Activated CD4-positive, alpha-beta T cell treated with anti-CD3 and anti-CD28 coated beads for 36 hours (primary cell): ENCODE measurements at regions not wholly inside any gene's neighbourhood (a gene's known extent, or its start where the extent isn't known, plus 50 kb on each side); places are given as distances from the start of the nearest gene placed in this dataset.

ENCODE experiments used
- ATAC-seq: fragments of 200-7000 bp; cut with Tn5 transposase; one replicate; pipeline ENCODE4 v1.10.0; 2021; ENCODE audit warnings: mild to moderate bottlenecking, moderate library complexity
- CTCF ChIA-PET: fragments of 350-600 bp; sonication (Branson Sonifier 250); formaldehyde crosslinking; loops from one replicate; lab custom pipeline; 2021; ENCODE audit warnings: antibody characterized with exemption; lab: Charles Lee
- POLR2A ChIA-PET: fragments of 350-600 bp; sonication (Branson Sonifier 250); formaldehyde crosslinking; loops from one replicate; lab custom pipeline; 2021; ENCODE audit warnings: antibody characterized with exemption, inconsistent platforms; lab: Charles Lee
- DNase-seq: peaks from one replicate; pipeline ENCODE4 v3.0.0-alpha.2; 2020
- H3K27ac Mint-ChIP-seq: one replicate; pipeline ENCODE4 v1.8.0; 2021; ENCODE audit warnings: mixed read lengths
- H3K27me3 Mint-ChIP-seq: one replicate; pipeline ENCODE4 v1.8.0; 2021; ENCODE audit warnings: mixed read lengths
- H3K36me3 Mint-ChIP-seq: one replicate; pipeline ENCODE4 v1.8.0; 2021; ENCODE audit warnings: low read depth, mixed read lengths
- H3K4me1 Mint-ChIP-seq: one replicate; pipeline ENCODE4 v1.8.0; 2021; ENCODE audit warnings: mixed read lengths
- H3K4me3 Mint-ChIP-seq: one replicate; pipeline ENCODE4 v1.8.0; 2021; ENCODE audit warnings: mild to moderate bottlenecking, moderate library complexity, mixed read lengths
- H3K9me3 Mint-ChIP-seq: one replicate; pipeline ENCODE4 v1.8.0; 2021; ENCODE audit warnings: low read depth, mixed read lengths
- intact Hi-C, 2 experiments: fragments of 100-400 bp; cut with DNase I in 1 of 2; cut with micrococcal nuclease in 1 of 2; formaldehyde crosslinking; loops; one replicate each; pipeline versions ENCODE4 v1.14.2 to v1.15.1; 2022 to 2024; cut with DNase I, micrococcal nuclease

DNA sequence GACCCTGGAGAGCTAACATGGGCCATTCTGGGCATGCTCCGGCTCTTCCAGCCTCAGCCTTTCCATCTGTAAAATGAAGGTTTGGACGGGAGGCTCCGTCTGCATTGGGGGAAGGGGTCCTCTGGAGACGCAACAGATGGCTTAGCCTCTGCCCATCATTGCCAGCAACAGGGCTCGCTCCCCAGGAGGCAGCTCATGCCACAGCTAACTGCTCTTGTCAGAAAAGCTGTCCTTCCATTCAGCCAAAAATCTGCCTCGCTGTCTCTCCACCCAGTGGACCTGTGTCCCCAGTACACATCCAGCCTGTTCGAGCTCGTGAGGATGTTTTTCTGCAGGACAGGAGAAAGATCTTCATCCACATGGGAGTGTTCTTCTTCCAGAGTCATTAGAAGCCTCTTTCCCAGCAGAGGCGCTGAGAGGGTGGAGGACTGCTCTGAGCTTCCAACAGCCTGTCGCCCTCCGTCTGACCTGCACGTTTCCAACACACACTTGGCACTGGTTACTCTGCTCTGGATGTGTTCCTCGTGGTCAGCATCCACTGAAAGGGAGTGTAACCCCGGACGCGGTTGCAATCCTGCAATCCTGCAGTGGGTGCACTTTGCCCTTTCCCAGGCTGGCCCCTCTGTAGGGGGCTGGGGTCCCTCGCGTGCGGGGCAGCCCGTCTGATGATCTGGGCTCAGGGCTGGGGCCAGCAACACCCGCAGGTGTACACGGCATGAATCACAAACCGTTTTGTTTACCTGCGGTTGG, 1340.9 kb downstream of the TBC1D22A start:
- Mint-ChIP-seq H3K36me3 (no peaks in the 10 kb centered on the region), H3K4me1 (peaks cover 11% of the 10 kb centered on the region), H3K9me3 (peaks cover under 1% of the 10 kb centered on the region), H3K4me3 (no peak overlapping the region), H3K27me3 (peaks cover 12% of the 10 kb centered on the region), H3K27ac (no peak overlapping the region)
- DNase-seq (no peak), ATAC-seq (no peak)
- intact Hi-C loops: no loop called here
- ChIA-PET CTCF (interaction anchor here (0.6 kb wide), 1 partner anchor 1038 kb away, joined by 3 read pairs; no protein-coding TSS in a partner anchor), POLR2A (no interaction called here)

DNA sequence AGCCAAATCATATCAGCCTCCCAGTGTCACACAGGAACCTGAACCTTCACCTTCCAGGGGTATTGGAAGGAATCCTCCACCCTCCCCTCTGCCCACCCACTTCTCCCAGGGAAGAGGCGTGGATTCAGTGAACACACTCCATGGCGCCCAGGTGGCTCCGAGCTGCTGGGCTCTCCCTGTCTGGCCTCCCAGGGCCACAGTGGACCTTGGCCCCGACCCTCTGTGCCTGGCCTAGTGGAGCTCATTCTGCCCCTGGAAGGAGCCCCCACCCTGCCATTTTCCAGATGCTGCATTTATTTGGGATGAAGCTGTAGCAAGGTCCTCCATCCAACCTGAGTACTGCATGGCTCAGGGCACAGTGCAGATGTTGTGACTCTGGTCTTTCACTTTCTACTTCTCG, 1340.1 kb downstream of the TBC1D22A start:
- H3K4me1 Mint-ChIP-seq: peaks cover 18% of the 10 kb centered on the region
- no peak for ATAC-seq
- peaks cover 12% of the 10 kb centered on the region for H3K27me3 Mint-ChIP-seq
- no peaks in the 10 kb centered on the region for H3K36me3 Mint-ChIP-seq
- DNase-seq: no peak
- POLR2A ChIA-PET: no interaction called here
- intact Hi-C loops: no loop called here
- no peaks in the 10 kb centered on the region for H3K9me3 Mint-ChIP-seq
- no peak overlapping the region for H3K4me3 Mint-ChIP-seq
- no peak overlapping the region for H3K27ac Mint-ChIP-seq
- CTCF ChIA-PET: interaction anchor here (0.6 kb wide), 1 partner anchor 1038 kb away, joined by 3 read pairs; no protein-coding TSS in a partner anchor

DNA sequence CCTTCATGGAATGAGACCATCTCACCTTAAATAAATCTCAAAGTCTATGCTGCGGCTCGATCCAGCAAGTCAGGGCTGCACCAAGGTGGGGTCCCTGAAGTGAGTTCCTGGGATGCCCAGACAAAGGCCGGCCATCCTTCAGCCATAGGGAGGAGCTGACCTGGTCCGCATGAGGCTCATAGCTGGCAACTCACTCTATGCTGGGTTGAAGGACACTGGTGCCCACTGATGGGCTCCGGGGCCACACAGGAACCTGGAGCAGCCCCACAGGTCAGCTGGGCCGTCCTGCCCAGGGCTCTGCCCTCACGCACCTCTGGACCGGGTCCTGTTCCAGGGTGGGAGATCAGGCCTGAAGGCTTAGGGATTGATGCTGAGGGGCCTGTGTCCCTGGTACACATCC, 1339.3 kb downstream of the TBC1D22A start:
- DNase-seq: no peak
- no peaks in the 10 kb centered on the region for H3K36me3 Mint-ChIP-seq
- ATAC-seq: no peak
- intact Hi-C loops: no loop called here
- no peak overlapping the region for H3K4me3 Mint-ChIP-seq
- ChIA-PET POLR2A (no interaction called here), CTCF (no interaction called here)
- no peaks in the 10 kb centered on the region for H3K9me3 Mint-ChIP-seq
- peaks cover 9% of the 10 kb centered on the region for H3K27me3 Mint-ChIP-seq
- peaks cover 21% of the 10 kb centered on the region for H3K4me1 Mint-ChIP-seq
- H3K27ac Mint-ChIP-seq: no peak overlapping the region

DNA sequence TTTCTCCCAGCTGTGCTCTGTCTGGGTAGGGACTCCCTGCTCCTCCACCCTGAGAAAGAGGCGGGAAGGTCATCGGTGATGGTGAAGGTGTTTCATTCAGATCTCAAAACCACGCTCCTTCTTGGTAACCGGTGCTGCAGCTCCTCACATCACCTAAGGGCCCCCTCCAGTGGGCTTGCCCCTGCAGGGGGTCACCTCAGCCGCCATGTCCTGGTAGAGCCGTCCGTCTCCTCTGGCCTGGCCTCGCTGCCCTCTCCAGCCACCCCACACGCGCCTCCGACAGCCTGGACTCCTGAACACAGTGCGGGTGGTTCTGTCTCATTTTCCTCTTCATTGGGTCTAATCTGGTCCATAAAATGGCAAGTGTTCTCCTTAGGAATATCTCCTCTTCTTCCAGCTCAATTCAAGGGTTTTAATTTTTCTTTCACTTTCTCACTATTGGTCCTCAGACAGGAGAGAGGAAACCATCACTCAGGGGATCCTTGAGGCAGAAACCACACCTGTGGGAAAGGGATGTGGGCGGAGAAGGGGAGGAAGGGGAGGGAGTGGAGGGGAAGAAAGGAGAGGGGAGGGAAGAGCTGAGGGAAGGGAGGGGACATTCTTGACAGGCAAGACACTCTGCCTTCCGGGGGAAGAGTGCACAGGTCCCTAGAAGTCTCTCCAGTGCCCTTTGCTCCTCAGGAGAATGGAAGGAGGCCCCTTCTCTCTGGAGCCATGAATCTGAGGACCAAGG, 1338.4 kb downstream of the TBC1D22A start:
- no peak for ATAC-seq
- peaks cover 8% of the 10 kb centered on the region for H3K27me3 Mint-ChIP-seq

DNA sequence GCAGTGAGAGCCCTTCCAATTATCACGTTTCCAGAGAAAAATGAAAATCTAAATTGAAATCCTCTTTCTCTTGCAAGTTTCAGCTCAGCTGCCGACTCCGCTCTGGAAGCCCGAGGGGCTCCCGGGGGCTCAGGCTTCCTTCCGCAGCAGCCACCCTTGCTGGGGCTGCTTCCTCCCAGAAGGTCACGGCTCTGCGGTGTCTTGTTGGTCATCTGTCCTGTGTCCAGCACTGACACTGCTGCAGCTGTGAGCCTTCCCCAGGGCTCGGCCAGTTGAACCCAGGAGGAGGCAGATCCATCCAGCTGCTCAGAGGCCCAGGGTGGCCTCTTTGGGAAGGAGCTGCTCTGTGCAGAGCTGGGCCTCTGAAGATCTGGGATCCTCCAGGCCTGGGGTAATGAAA, 1337.2 kb downstream of the TBC1D22A start:
- Mint-ChIP-seq H3K9me3 (no peaks in the 10 kb centered on the region), H3K4me3 (no peak overlapping the region), H3K36me3 (no peaks in the 10 kb centered on the region), H3K27me3 (peaks cover 8% of the 10 kb centered on the region), H3K4me1 (peaks cover 21% of the 10 kb centered on the region), H3K27ac (no peak overlapping the region)
- ATAC-seq (no peak), DNase-seq (no peak)
- POLR2A ChIA-PET: no interaction called here
- CTCF ChIA-PET: interaction anchor here (0.6 kb wide), 1 partner anchor 182 kb away, joined by 3 read pairs; no protein-coding TSS in a partner anchor
- intact Hi-C loops: loop anchor here in 1 of 2 experiments (5.0 kb wide), 1 partner anchor 1362 kb away; the partner anchor contains the start of gene CERK

More for the DNA sequence above, 1338.4 kb downstream of the TBC1D22A start:
- Mint-ChIP-seq H3K4me1 (peaks cover 21% of the 10 kb centered on the region), H3K27ac (no peak overlapping the region), H3K36me3 (no peaks in the 10 kb centered on the region), H3K9me3 (no peaks in the 10 kb centered on the region), H3K4me3 (no peak overlapping the region)
- intact Hi-C loops: no loop called here
- ChIA-PET POLR2A (no interaction called here), CTCF (no interaction called here)
- no peak for DNase-seq

DNA sequence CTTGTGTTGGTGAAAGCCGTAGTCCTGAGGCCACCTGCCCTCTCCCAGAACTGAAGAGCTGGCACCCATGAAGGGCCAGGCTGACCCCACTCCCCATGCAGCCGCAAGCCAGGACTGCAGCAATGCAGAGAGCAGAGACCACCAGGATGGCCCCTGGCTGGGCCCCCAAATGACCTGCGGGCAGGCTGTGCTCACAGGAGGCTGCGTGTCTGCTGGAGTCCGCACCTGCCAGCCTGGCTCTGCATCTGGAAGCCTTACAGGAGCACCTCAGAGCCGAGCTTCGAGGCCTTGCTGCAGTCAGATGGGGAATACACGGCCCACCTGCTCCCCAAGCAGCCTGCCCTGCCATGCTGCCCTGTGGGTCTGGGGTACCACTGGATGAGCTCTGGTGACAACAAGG, 1336.8 kb downstream of the TBC1D22A start:
- ChIA-PET CTCF (interaction anchor here (0.6 kb wide), 2 partner anchors 182 to 1162 kb away, joined by 3 read pairs; no protein-coding TSS in a partner anchor), POLR2A (no interaction called here)
- Mint-ChIP-seq H3K4me3 (no peak overlapping the region), H3K4me1 (peaks cover 21% of the 10 kb centered on the region), H3K27ac (no peak overlapping the region), H3K27me3 (peaks cover 6% of the 10 kb centered on the region), H3K9me3 (no peaks in the 10 kb centered on the region), H3K36me3 (no peaks in the 10 kb centered on the region)
- intact Hi-C loops: loop anchor here in 1 of 2 experiments (5.0 kb wide), 1 partner anchor 1362 kb away; the partner anchor contains the start of gene CERK
- DNase-seq: no peak
- no peak for ATAC-seq

DNA sequence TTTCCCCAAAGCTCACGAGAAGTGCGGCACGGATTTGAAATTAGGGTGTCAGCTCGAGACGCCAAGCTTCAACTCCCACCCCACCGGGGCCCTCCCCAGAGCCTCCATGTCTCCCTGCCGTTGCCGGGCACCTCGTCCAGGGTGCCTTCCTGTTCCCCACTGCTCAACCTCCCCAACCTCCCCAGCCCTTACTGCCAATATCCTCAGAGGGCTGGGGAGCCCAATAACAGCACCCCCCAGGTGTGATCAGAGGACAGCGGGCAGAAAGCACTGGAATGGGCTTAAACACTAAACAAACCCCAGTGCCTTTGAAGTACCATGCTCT, 1336.4 kb downstream of the TBC1D22A start:
- H3K36me3 Mint-ChIP-seq: no peaks in the 10 kb centered on the region
- ChIA-PET POLR2A (no interaction called here), CTCF (interaction anchor here (0.6 kb wide), 1 partner anchor 1161 kb away, joined by 3 read pairs; no protein-coding TSS in a partner anchor)
- peaks cover 5% of the 10 kb centered on the region for H3K27me3 Mint-ChIP-seq
- no peak for ATAC-seq
- H3K4me1 Mint-ChIP-seq: peaks cover 21% of the 10 kb centered on the region
- no peak overlapping the region for H3K4me3 Mint-ChIP-seq
- peak; percentile 13 for DNase-seq
- H3K27ac Mint-ChIP-seq: no peak overlapping the region
- intact Hi-C loops: loop anchor here in 1 of 2 experiments (5.0 kb wide), 1 partner anchor 1362 kb away; the partner anchor contains the start of gene CERK
- no peaks in the 10 kb centered on the region for H3K9me3 Mint-ChIP-seq

DNA sequence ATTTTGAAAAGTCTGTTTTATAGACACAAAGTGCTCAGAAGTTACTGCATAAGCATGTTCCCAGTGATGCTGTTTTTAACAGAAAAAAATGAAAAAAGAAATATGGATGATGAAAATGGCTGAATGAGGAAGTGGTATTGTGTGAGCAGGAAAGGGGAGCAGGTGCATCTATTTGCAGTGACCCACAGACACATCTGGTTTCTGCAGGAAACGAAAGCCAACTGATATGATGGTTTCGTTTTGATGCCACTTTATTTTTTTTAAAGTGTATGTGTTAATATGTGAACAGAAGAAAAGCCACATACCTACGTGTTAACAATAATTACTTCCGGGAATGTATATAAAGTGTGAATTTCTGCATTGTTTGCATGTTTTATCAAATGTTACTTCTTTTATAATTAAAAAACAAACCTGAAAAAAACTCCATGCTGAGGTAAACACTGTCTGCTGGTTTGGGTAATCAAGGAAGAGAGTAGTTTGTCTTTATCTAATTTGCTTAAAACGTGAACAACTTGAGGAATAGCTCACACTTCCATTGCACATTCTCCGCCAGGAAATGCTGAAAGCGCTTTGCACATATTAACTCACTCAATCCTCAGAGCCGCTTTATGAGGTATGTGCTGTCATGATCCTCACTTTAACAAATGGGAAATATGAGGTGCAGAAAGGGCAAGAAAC, 1335.9 kb downstream of the TBC1D22A start:
- ATAC-seq: peak; percentile 93
- POLR2A ChIA-PET: no interaction called here
- peak; percentile 43 for DNase-seq
- H3K27me3 Mint-ChIP-seq: peaks cover 5% of the 10 kb centered on the region
- H3K4me1 Mint-ChIP-seq: peaks cover 21% of the 10 kb centered on the region
- H3K4me3 Mint-ChIP-seq: no peak overlapping the region
- intact Hi-C loops: loop anchor here in 1 of 2 experiments (5.0 kb wide), 1 partner anchor 1361 kb away; the partner anchor contains the start of gene CERK
- peak overlapping the region; percentile 45 for H3K27ac Mint-ChIP-seq
- no peaks in the 10 kb centered on the region for H3K36me3 Mint-ChIP-seq
- no peaks in the 10 kb centered on the region for H3K9me3 Mint-ChIP-seq
- CTCF ChIA-PET: interaction anchor here (0.6 kb wide), 1 partner anchor 1161 kb away, joined by 3 read pairs; no protein-coding TSS in a partner anchor

DNA sequence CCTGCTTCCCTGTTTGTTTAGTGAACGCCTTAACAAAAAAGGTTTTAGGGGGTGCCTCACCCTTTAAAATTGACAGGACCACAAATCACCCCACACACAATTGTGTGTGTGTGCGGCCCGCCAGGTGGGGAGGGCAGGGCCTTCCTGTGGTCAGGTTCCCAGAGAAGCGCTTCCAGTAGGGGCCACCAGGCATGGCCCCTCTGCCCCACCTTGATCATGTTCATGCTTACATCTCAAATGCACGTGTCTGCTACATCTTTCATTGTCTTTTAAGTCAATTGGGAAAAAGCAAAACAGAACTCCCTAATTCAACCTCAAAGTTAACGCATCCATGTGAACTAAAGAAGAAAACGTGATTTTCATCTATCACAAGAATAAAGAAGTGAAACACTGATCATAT, 1335.3 kb downstream of the TBC1D22A start:
- Mint-ChIP-seq H3K9me3 (no peaks in the 10 kb centered on the region), H3K4me3 (no peak overlapping the region), H3K27ac (peak overlapping the region; percentile 45), H3K4me1 (peaks cover 21% of the 10 kb centered on the region), H3K36me3 (no peaks in the 10 kb centered on the region), H3K27me3 (peaks cover 5% of the 10 kb centered on the region)
- ChIA-PET POLR2A (no interaction called here), CTCF (no interaction called here)
- no peak for ATAC-seq
- no peak for DNase-seq
- intact Hi-C loops: loop anchor here (1.0 to 5.0 kb wide), 2 partner anchors 17 to 1360 kb away; partner anchors contain the start of gene CERK (in 1 of the 2)

DNA sequence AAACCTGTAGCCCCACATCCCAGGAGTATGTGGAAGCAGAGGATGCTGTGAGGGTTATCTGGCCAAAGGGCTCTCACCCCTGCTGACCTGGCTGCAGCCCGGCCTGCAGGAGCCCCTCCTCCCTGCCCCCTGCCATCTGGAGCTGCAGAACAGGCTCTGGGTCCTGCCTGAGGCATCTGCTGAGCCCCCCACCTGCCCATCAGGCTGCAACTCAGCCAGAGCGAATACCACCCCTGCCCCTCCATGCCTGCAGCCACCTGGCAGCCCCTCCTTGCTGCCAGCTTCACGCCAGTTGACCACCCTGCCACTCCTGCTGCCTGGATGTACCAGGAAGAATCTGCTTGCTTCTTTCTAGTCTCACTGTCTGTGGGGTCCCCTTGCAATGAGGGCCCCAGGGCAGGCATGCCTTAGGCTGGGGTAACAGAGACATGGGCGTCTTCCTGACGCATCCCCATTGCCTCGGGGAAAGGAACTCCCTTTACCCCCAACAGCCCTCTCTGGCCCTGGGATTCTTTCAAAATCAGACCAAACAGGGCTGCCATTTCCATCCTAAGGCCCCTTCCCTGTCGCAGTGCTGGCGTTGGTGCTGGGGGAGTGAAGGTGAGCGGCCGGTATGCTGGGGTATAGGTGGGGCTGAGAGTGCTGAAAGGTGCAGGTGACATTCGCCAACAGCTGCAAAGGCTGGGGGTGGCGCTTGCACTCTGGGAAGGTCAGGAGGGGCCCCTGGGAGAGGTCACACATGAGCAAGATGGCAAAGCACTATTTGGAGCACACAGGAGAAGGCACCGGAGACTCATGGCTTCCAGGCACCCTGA, 1334.6 kb downstream of the TBC1D22A start:
- Mint-ChIP-seq H3K27ac (peak overlapping the region; percentile 67), H3K9me3 (no peaks in the 10 kb centered on the region), H3K4me1 (peaks cover 21% of the 10 kb centered on the region), H3K36me3 (no peaks in the 10 kb centered on the region), H3K4me3 (no peak overlapping the region), H3K27me3 (peaks cover 3% of the 10 kb centered on the region)
- DNase-seq: no peak
- intact Hi-C loops: loop anchor here (1.0 to 5.0 kb wide), 2 partner anchors 17 to 1360 kb away; partner anchors contain the start of gene CERK (in 1 of the 2)
- no peak for ATAC-seq
- ChIA-PET POLR2A (no interaction called here), CTCF (no interaction called here)
